Activated CD4-positive, alpha-beta T cell treated with anti-CD3 and anti-CD28 coated beads for 1 hour (primary cell): ENCODE measurements at regions not wholly inside any gene's neighbourhood (a gene's known extent, or its start where the extent isn't known, plus 50 kb on each side); places are given as distances from the start of the nearest gene placed in this dataset.
"Not testable (repeated sequence)": the region's sequence is repeated elsewhere in the genome, so short reads cannot be mapped to it uniquely, and the experiment has no call there.

ENCODE experiments used
- DNase-seq: peaks from one replicate; pipeline ENCODE4 v3.0.0-alpha.2; 2020

DNA sequence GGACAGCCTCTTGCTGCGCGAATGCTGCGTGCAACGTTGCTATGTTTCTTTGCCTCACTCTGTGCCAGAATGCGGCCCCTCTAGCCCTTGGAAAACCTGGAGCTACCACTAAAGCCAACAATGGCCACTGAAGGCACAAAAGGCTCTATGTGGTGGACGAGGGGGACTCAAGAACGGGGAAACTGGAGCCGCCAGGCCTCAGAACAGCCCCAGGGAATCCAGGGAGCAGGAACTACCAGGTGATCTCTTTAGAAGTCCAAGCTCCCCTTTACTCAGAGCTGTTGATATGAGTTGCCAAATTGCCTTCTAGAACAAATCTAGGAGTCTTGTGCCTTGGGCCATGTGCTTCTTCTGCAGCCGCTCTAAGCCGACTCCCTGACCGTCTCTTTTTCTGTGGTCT lies 113.8 kb upstream of the ERRFI1 start:
- DNase-seq = no peak

DNA sequence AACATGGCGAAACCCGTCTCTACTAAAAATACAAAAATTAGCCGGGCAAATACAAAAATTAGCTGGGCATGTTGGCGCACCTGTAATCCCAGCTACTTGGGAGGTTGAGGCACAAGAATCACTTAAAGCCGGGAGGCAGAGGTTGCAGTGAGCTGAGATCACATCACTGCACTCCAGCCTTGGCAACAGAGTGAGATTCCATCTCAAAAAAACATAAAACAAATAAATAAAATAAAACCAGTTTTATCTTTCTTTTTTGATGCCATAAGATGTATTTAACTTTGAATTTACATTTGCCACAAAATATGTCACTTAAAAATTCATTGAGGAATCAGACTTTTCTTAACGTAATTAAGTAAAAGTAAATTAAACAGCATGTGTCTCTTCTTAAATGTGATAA lies 113.3 kb upstream of the ERRFI1 start:
- no peak for DNase-seq

DNA sequence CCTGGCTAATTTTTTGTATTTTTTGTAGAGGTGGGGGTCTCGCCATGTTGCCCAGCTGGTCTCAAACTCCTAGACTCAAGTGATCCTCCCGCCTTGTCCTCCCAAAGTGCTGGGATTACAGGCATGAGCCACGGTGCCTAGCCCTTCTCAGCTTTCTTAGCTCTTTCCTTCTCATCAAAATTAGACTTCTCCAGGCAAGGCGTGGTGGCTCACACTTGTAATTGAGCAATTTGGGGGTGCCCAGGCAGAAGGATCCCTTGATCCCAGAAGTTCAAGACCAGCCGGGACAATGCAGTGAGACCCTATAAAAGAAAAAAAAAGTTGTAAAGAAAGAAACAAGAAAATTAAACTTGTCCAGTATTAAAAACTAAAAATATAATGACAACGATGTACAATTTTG lies 112.6 kb upstream of the ERRFI1 start:
- no peak for DNase-seq

DNA sequence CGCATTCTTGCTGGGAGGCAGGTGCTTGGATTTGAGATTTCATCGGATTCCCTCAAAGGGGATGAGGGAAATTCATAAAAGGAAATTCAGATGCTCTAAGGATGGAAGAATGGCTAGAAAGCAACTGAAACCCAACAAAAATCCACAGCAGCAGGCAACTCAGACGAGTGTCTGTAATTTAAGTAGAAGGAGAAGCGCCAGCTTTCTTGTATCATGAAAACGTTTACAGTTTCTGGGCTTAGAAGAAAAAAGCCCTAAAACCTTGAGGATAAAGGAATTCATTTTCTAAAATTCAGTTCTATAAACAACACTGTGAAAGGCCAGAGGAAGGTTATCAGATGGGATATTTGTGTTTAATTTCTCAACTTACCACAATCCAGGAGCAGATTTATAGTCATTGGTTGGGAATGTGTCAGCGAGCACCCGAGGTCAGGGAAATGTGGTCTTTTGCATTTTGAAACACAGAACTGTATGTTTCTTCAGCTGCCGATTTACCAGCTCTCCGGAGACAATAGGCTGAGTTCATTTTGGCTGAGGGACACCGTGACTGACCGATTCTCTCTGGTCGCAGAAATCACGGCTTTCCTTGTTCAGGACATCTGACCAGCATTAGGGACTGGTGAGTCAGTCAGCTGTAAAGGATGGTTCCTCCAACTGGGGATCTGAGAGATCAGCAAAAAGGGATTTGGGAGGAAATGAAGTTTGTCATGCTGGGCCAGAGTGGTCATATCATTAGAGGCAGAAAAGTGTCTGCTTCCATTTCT lies 111.6 kb upstream of the ERRFI1 start:
- no peak for DNase-seq

DNA sequence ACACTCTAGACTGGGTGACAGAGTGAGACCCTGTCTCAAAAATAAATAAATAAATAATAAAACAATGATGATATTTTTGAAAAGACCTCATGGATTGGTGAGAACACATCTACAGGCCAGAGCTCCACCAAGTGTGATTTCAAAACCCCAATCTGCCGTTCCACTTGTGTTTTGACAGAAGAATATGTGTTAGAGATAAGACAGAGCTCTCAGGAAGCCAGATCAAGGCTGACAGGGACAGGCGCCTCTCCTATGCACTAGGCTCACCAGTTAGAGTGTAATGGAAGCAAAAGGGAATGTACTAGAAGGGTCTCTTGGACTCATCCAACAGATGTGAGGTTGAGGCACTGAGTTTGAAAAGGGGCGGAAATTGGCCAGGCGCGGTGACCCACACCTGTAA lies 110.7 kb upstream of the ERRFI1 start:
- no peak for DNase-seq

DNA sequence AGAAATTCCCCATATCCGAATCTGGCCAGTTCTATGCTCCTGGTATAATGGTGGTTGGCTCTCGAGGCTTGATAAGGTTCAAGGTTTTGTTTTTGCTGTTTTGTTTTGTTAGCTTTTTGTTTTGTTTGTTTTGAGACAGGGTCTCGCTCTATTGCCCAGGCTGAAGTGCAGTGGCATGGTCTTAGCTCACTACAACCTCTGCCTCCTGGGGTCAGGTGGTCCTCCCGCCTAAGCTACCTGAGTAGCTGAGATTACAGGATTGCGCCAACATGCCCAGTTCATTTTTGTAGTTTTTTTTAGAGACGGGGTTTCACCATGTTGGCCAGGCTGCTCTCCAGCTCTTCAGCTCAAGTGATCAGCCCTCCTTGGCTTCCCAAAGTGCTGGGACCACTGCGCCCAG lies 109.1 kb upstream of the ERRFI1 start:
- no peak for DNase-seq

DNA sequence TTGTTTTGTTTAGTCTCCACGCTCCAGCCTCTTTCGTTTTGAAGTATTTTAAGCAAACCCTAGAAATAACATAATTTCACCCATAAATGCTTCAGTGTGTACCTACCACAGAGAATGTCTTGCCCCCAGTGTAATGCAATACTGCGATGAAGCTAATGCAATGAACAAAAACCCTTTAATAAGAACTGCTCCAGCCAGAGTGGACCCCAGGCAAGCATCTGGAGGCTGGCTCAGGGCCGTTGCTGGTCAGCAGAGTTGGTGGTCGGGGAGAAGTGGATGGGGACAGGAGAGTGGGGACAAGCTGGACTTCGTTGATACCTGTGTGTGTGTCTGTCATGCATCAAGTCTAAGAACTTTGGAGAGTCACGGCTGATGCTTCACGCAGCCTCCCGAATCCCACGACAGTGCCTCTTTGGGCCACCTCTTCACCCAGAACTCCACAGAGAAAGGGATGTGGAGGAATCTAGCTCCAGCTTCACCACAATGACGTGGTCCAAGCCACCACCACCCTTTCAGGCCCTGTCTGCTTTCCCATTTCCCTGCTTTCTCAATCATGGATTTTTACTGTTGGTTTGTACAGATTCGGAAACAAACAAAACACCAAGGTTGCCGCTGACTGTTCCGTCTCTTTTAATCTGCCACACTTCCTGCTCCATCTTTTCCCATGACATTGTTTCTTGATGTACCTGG lies 108.6 kb upstream of the ERRFI1 start:
- DNase-seq = no peak

DNA sequence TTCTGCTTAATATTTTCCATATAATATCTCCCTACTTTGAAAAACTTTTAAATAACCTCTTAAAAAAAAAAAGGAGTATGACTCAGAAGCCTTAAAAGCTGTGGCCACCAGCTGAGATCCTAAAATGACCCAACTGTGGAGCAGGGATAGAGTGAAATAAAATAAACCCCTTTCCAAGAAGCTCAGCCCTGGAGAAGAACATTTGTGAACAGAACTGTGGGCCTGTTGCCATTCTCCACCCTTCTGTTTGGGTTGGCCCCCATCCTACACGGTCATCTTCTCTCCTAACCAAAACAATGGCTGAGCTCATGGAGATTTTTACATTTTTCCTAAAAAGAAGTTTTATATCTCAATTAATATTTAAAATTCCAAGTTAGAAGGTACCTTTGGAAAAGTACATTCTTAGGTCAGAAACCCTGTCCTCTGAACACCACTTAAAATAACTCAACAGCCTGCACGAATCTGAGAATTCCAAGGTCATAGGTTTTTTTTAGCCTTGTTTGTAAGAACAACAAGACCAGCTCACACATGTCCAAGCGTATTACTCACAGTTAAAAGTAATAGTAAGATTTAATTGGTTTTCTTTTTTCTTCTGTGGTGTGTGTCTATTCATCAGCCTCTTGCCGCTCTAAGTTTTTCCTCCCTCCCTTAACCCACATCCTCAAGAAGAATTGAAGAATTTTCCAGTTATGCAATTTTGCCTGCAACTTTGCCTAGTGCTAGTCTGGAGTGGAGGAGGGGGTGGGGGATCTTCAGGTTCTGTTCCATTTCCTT lies 107.7 kb upstream of the ERRFI1 start:
- DNase-seq = no peak

DNA sequence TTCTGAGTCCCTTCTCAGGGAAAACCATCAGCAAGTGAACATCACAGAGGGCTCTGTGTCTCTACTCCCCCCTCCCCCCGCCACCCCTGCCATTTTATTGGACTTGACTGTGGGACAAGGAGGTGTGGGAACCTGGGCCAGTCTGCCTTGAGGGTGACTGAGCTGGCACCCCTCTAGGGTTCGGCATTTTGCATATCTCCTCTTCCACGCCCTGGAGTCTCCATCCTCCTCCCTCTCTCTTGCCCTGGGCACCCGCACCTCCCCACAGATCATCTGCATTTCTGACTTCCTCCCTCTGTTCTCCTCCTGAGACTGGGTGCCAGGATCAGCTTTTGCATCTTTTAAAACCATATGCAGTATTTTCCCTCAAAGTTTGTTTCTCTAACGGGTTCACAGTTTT lies 107.1 kb upstream of the ERRFI1 start:
- DNase-seq = no peak

DNA sequence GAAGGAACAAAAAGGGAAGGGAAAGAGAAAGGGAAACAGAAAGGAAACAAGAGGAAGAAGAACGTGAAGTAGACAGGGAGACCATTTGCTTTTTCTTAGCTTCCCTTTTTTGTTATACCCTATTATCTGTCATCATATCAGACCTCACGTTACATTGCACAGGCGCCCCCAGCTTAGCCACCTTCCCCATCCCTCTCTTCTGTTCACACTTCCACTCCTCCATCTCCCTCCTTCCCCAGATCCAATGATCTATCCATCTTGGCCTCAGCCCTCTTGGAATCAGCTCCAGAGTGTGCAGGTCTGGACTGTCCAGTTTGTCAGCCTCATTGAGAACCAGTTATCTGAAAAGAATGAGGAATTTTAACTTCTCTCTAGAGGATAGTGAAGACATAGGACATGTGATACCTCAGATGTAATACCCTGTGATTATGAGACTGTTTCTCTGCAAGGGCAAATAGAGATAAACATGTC lies 101.1 kb upstream of the ERRFI1 start:
- no peak for DNase-seq

DNA sequence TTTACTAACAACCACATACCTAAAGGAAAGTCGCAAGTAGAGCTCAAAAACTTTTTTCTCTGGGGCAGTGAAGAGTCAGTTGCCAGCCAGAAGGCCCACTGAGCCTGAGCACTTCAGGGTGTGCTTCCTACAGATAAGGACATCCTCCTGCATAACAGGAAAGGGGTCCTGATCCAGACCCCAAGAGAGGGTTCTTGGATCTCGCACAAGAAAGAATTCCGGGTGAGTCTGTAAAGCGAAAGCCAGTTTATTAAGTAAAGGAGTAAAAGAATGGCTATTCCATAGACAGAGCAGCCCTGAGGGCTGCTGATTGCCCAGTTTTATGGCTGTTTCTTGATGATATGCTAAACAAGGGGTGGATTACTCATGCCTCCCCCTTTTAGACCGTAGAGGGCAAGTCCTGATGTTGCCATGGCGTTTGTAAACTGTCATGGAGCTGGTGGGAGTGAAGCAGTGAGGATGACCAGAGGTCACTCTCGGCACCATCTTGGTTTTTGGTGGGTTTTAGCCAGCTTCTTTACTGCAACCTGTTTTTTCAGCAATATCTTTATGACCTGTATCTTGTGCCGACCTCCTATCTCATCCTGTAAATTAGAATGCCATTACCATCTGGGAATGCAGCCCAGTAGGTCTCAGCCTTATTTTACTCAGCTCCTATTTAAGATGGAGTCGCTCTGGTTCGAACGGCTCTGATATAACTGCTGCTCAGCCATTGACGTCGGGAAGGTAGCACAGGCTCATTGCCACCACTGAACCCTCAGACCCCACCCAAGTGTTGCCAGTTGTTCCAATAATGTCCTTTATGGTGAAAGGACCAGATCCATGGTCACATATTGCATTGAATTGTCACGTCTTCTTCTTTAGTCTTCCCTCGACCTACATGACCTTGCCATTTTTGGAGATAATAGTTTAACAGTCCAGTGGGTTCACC lies 96.6 kb upstream of the ERRFI1 start:
- no peak for DNase-seq

DNA sequence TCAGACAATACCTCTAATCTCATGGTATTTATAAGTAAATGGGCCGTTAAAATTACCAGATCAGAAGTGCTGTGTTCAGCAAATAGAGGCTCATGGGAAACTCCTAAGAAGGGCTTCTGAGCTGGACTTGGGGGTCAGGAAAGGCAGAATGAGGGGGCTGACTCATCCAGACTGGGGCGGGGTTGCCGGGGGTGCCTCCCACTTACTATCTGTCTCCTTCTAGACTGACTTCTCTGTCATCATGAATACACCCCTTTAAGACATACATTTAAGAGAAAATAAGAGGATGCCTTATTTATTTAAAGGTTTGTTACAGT lies 96.0 kb upstream of the ERRFI1 start:
- DNase-seq = no peak

DNA sequence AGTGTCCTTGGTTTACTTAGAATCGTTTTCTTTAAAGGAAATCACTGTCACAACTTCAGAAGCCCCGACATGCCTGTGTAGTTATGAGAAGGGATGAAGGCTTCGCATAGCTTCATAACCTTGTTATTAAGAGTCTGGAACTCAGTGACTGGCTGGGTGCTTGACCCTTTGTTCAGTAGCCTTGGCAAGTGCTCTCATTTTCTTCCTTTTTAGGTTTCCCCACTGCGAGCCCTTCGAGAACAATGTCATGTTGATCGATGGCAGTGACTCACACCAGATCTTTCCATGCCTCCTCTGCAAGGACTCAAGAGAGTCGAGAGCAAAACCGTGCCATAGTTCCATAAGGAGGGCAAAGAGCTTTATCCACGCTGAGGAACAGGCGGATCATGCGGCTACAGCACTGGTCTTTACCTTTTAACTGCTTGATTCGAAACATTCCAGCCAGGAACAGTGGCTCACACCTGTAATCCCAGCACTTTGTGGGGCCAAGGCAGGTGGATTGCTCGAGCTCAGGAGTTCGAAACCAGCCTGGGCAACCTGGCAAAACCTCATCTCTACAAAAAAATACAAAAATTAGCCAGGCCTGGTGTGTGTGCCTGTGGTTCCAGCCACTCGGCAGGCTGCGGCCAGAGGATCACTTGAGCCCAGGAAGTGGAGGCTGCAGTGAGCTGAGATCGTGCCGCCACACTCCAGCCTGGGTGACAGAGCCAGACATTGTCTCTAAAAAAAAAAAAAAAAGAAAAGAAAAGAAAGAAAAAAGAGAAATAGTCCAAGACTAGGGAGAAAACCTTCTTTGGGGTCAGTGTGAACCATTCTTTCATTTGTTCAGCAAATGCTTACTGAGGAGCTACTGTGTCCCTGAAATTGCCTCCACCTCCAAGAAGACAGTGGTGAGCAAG lies 95.4 kb upstream of the ERRFI1 start:
- DNase-seq = no peak

DNA sequence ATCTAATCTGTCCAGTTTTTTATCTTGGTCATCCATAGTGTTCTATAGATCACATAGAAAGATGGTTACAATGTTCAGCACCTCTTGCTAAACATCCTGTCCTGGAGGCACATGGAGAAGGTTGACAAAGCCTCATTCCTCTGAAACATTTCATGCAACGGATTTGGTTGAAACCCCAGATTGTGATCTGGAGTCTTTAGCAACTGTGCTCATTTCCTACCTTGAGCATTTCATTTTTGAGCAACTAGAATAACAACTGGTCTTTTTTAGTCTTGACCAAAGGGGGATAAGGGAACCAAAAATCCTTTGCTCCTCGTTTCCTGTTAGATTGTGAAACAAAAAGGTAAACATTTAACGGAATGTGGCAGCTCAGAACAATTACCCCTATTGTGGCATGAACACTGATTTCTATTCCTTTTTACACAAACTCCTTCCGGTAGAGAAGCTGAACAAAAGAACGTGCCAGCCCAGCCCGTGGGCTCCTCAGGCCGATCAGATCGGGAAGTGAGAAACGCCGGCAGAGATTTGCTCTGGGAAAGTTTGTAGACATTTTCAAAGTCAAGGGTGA lies 94.7 kb upstream of the ERRFI1 start:
- no peak for DNase-seq

DNA sequence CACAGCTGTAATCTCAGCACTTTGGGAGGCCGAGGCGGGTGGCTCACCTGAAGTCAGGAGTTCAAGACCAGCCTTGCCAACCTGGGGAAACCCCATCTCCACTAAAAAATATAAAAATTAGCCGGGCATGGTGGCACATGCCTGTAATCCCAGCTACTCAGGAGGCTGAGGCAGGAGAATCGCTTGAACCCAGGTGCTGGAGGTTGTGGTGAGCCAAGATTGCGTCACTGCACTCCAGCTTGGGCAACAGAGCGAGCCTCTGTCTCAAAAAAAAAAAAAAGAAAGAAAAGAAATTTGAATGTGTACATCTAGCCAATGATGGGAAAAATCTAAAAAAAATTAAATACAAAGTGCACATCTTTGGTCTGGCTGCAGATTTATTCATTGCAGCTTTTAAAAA lies 92.6 kb upstream of the ERRFI1 start:
- not testable (repeated sequence) for DNase-seq

DNA sequence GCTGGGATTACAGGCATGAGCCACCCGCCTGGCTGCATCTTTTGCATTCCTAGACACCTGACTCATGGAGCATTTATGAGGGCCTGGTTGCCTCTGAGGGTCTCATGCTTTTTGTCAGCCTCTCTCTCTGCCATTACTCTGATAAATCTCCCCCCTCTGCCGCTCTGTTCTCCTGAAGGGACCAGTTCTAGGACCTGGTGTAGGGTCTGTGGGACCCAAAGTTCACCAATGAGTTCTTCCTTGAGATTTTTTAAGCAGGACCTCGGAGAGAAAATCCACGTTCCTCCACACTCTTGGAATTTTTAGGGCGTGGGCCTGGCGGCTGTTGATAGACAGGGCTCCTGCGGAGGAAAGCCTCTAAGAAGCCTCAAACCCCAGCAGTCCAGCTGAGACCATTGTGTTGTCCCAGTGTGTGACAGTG lies 91.9 kb upstream of the ERRFI1 start:
- DNase-seq = no peak

DNA sequence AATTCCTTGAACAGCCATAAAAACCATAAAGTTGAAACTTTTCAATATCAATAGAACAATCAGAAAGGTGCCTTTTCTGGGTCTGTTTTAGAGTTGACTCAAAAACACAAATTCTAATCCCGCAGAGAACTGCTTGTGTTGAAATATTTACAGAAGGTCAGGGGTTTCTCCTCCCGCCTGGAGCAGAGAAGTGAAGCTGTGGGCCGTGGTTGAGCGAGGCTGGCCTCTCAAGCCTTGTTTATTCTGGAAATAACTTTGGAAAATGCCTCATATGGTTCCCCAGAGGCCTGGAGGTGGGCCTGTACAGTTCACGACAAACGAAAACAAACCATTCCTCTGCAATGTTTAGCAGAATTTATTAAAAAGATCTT lies 90.8 kb upstream of the ERRFI1 start:
- no peak for DNase-seq

DNA sequence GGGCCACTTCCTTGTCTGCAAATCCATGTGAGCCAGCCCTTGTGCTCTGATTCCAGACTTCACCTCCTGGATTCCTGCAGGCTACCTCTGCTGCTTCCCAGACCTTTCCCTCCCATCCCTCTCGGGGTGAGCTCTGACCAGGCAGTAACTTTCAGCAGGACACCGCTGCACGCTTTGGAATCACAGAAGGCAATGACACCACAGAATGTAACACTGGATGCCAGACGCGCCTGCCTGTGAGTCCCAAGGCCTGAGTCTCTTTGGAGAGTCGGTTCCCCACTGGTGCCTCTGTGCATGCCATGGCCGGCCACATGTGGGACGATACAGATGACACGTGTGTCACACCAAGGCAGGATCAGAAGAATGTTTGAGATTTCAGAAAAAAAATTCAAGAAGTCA lies 89.7 kb upstream of the ERRFI1 start:
- no peak for DNase-seq

DNA sequence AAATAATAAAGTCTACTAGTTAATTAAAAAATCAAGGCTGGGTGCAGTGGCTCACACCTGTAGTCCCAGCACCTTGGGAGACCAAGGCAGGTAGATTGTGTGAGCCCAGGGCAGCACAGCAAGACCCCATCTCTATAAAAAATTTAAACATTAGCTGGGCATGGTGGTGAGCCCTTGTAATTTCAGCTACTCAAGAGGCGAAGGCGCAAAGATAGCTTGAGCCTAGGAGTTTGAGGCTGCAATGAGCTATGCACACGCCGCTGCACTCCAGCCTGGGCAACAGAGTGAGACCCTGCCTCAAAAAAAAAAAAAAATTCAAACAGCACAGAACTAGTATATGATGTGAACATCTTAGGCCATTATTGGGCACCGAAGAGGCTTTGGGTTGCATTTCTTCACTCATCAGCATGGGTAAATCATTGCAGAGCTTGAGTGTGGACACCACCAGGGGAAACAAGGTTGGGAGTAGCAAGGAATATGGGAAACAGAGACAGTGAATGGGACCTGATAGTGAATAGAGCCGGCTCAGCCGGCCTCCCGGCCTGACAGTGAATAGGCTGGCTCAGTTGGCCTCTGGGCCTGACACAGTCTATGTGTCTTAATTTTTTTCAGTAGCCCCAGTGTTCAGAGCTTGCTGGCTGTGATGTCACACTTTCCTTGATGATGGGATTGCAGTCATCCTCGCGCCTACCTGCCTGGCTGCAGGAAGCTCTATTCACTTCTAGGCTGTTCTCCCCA lies 89.1 kb upstream of the ERRFI1 start:
- no peak for DNase-seq
